ENCODE measurements at regions not wholly inside any gene's neighbourhood (a gene's known extent, or its start where the extent isn't known, plus 50 kb on each side); places are given as distances from the start of the nearest gene placed in this dataset.

DNA sequence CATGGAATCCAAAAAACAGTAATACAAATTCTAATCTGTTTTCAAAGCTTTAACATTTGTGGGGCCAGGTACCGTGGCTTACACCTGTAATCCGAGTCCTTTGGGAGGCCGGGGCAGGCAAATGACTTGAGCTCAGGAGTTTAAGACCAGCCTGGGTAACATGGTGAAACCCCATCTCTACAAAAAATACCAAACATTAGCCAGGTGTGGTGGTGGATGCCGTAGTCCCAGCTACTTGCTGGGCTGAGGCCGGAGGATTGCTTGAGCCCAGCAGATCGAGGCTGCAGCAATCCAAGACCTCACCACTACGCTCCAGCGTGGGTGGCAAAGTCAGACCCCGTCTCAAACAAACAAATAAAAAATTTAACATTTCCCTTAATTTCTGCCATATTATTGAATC, 74.3 kb upstream of the SALL3 start:
- no peak for DNase-seq

DNA sequence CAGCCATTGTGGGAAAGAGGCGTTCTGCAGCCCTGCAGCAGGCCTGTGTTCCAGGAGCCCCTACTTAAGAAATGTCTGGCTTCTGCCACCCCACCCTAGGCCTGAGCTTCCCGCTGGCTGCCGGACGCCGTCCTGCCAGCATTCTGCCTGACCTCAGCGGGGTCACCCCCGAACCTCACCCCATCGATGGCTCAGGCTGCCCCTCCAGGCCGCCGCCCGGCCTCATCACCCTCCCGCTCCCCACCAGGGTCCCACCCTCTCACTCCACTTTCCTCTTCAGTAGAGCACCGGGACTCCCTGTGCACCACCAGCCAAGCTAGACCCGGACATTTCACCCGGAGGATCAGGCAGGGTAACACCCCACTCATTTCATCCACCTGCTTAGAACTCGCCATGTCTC, 73.6 kb upstream of the SALL3 start:
- no peak for DNase-seq

DNA sequence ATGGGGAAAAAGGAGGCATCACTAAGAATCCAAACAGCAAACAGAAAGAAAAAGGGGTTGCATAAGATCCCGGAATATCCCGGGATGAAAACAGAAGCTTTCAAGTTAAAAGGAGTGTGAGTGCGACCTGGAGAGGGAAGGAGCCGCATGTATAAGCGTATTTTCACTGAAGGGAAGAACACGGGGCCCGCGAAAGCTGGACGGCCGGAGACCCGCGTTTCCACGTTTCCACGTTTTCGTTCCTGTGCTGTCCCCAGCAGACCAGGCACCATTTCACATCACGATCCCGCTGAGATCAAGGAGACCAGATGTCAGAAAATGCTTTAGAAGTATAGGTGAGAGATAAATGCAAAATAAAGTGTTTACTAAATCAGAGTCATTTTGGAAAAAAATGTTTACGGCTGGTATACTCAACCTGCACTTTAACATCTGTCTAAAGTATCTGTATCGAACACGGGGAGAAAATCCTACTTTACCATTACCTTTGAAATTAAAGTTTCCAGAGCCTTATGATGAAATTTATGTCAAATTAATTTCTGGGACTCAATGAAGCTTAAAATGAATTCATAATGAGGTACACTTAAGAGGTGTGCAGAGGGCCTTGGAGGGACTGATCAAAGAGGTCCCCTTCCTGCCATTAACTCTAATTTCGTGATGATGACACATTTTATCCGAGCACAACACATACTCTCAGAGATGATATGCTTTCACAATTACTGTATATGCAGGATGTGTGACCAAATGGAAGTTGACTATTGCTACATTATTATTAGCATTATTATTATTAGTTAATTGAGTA, 71.0 kb upstream of the SALL3 start:
- no peak for DNase-seq

DNA sequence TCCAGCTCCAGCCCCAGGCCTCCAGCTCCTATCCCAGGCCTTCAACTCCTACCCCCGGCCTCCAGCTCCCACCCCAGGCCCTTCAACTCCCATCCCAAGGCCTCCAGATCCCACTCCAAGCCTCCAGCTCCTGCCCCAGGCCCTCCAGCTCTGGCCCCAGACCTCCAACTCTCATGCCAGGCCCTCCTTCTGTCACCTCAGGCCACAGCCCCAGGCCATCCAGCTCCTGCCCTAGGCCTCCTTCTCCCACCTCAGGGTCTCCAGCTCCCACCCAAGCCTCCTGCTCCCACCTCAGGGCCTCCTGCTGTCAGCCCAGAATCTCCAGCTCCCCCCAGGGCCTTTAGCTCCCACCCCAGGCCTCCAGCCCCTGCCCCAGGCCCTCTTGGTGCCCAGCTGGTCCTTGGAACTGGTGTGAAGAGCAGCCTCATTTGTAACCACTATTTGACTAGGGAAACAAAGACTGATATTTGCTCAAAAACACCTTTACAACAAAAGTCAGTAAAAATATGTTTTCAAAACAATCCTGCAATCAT, 67.8 kb upstream of the SALL3 start:
- no peak for DNase-seq

DNA sequence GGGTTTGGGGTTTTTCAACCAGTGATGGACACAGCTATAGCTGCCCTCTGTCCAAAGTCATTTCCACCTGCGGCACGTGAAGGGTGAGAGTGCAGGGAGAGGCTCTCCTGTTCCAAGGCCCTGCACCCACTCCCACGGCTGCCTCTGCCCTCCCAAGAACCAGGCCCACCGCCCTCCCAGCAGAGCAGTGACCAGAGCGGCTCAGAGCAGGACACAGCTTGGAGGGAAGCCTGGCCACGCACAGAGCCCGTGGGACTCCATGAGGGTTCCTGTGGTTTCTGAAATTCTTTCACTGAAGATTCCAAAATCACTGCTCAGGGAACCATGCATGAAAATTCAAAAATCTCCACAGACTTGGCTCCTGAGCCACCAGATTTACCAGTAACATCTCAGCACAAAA, 67.3 kb upstream of the SALL3 start:
- no peak for DNase-seq

DNA sequence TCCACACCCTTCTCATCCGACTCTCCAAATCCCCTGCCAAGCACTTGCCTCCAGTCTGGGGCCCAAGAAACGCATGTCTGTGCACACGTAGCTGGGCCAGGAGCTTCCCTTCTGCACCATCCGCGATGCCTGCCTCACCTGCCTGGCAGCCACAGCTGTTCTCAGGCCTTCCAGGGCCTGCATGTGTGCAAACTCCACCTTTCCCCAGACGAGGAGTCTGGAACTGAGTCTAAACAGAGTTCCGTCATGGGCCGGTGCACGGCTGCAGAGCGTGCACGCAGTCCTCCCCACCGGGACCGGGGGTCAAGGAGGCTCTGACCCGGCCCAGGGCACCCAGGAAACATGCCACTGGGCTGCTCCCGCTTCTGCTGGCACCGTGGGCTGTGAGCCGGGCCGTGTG, 66.8 kb upstream of the SALL3 start:
- no peak for DNase-seq

DNA sequence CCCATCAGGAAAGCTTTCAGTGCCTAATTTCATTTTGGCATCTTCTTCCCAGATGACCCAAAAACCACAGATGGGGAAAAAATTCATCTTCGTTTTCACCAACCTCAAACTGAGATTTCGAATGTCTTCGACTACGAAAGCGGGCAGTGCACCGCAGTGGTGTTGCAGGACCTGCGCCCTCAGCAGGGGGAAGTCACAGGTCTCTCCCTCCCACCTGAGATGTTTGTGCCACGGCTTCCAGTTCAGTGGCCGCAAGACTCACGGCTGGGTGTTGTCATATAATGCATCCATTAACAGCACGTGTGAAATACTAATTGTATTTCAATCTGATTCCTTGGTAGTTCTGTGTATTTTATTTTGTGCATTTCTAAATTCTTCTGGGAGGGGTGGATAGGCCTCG, 66.2 kb upstream of the SALL3 start:
- DNase-seq = no peak

DNA sequence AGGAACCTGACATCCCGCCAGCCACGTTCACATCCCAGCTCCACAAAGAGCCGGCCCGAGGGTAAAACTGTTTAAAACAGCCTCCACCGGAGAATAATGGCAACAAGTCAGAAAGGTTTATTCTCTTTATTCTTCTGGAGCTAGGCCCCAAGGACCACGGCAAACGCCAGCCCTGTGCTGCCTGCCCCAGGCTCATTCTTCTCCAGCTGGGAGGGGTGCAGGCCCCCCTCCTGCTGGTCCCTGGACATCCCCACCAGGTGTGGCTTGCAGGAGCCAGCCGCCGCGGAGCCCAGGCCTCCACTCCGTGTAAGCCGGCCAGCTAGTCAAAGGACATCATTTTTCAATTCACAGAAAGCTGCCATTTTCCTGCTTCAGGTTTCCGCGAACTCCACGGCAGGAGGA, 65.8 kb upstream of the SALL3 start:
- DNase-seq = no peak

DNA sequence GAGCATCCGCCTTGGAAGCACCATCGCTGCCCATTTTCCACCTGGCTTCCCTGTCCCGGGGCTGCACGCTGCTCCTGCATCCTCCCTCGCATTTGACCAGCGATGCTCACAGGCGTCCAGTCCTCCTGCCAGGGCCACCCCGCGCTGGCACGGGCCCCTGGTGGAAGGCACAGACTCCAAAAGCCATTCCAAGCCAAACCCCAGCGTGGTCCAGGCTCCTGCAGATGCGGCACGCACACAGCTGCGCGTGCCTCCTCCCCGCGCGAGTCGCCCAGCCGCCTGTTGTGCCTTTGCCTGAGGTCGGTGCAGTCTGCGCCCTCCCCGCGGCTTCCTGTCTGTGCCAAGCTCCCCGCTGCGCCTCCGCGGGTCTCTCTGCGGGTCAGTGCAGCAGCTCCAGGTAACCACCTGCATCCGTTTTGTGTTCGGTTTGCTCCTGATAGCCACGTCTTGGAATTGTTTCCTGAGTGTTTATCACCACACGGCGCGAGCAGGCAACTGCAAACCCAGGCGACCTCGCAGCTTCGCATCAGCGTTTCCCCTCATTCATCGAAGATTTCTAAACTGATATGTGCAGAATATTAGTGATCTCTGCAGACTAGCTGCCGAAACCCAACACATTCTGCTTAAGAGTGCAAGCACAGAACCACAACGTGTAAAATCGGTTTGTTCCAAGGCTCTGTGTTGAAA, 65.2 kb upstream of the SALL3 start:
- DNase-seq = no peak

DNA sequence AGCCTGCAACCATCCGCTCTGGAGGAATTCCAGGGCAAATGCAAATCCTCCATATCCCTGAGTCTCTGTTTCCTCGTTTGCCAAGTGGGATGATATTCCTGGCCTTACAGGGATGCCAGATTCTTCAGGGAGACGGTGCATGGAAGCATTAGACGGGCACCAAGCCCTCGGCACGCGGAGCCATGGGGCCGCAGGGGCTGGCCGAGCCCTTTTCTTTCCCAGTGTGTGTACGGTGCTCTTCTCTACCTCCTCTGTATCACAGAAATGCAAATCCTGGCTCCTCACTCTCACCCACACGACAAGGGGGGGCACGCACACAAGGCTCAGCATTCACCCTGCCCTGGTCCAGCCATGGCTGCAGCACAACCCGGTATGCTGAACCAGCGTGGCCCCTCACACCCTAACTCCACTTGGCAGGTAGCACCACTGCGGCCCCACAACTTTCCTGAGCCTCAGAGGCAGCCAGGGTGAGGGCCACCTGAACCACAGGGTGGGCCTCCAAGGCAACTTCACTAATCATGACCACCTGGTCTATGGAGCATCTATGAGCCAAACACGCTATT, 64.1 kb upstream of the SALL3 start:
- DNase-seq = no peak

DNA sequence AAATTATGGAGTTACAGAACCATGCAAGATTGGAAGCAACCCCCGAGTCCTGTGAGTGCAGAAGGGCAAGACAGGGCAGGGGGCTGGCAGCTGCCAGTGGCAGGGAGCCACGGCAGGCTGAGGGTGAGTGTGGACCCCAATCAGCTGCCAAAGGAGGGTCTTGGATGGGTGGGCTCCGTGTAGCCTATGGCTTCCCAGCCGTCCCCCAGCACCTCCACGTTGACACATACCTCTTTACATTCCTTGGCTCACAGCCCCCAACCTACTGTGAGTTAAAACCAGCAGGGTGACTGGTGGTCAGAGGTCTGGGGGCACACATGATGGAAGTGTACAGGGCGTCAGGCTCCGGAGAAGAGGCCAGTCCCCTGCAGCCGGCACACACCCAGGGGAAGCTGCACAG, 60.9 kb upstream of the SALL3 start:
- no peak for DNase-seq

DNA sequence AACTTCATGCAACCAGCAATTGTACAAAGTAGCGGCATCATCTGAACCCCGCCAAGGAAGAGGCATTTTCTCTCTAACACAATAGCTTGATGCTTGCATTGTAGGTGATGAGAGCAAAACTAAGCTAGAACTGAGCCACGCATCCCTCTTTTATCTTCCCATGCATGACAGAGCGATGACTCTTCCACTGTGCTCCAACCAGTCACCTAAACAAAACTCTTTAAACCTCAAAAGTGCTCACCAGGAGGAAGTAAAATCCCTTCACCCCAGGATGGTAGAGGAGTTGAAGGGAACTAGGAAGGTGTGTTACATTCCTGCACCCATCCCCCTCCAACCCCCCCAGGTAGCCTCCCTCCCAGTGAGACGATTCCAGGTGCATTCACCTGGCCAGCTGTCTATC, 59.7 kb upstream of the SALL3 start:
- DNase-seq = no peak

DNA sequence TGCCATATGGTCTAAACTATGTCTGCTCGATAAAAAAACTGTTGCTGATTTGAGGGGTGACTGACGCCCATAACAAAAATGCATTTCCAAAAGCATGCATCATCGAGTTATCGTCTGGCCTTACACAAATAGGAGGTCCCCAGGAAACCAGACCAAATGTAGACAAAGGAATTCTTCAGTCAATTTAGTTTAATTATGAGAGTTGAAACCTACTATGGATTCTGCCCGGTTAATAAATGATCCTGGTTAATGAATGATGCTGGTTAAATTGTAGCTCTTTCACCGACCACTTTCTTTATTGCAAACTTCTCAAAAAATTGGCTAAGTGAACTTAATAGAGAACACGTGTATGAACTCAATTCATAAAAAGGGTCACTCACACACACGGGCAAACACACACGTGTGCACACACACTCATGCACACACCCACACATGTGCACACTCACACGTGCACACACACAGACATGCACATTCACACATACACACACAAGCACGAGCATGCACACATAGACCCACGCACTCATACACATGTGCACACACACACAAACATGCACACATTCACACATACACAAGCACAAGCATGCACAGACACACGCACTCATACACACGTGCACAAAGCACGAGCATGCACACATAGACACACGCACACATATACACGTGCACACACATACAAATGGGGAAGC, 59.0 kb upstream of the SALL3 start:
- no peak for DNase-seq

DNA sequence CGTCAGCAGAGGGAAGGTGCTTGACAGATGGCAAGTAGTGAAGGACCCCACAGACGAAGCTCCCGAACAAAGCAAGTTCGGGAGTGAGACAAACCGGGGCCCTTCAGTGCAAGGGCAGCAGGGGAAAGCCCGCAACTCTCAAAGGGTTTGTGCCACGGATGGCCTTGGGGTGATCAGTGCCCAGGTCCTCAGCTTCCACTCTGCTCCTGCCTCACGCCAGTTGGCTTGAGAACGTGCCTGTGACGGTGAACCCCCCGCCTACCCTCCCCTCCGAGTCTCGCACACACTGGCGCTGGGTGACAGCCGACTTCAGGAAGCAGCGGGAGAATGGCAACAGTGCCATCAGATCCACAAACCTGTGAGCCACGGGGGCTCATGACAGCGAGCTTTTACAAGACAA, 56.8 kb upstream of the SALL3 start:
- DNase-seq = no peak

DNA sequence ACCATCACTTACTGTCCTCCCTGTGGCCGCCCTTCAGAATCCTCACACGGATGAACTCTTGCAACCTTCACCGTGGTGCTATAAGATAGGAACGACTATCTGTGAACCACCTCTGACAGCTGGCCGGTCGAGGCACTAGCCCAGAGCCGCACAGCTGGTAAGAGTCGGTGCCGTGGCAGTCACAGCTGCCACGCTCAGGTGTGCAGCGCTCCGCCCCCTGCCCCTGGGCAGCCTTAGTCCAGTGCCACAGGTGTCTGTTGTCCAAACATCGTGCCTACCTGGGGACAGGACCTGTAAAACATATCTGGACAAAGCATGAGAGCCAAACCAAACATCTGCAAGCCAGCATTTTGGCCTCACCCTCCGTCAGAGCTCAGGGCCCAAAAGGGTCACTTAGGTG, 55.3 kb upstream of the SALL3 start:
- DNase-seq = no peak

DNA sequence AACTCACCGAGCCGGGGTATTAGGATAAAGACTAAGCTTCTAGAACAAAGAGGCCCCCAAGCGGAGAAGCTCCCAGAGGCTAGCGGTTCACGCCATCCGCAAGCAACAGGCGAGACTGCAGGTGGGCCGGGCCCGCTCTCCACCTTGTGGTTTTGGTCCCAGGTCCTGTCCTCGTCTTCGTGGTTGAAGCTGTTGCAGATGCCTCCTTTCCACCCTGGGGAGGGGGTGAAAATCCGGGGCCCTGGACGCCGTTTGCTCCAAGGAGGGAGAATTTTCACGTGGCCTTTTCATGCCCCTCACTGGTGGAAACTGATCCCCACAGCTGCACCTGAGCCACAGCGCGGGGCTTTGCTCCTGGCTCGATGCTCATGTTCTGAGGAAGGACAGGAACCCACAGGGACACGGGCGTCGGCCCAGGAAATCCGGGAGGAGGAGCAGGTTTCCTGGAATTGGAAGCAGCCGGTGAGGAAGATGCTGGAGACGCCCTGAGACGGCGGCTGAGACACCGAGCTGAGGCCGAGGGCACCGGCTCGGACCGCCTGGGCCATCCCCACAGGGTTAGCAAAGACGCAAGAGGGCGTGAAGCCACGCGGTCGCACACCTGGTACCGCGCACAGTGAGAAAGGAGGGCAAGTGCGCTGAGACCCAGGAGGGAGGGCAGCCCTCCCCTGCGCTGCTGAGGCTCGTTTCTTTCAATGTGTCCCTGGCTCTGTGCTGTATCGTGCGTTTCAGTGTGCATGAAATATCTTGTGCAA, 54.7 kb upstream of the SALL3 start:
- no peak for DNase-seq

DNA sequence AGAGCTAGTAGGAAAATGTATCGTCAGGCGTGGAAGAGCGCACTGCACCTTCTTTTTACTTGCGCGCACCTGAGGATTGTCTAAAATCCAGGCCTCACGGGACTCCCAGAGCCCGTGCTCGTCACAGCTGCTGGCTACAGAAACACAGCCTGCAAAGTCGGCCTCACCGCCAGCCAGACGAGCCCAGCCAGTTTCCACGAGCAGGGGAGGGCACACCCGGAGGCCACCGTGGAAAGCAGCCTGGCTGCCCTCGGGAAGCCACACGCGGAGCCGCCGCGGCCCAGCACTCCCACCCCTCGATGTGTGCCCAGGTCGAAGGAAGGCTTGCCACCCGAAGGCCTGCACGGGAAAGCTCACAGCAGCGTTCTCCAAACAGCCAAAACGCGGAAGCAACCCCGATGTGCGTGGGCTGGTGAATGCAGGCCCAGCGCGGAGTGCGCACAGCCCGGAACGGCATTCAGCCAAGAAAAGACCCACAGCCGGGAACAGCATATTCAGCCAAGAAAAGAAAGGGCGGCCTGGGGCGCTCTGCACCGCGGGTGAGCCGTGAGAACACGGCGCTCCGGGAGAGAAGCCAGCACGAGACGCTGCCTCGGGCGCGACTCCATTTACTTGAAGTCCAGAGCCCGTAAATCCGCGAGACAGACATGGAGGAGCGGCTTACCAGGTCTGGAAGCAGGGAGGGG, 53.9 kb upstream of the SALL3 start:
- DNase-seq = no peak

DNA sequence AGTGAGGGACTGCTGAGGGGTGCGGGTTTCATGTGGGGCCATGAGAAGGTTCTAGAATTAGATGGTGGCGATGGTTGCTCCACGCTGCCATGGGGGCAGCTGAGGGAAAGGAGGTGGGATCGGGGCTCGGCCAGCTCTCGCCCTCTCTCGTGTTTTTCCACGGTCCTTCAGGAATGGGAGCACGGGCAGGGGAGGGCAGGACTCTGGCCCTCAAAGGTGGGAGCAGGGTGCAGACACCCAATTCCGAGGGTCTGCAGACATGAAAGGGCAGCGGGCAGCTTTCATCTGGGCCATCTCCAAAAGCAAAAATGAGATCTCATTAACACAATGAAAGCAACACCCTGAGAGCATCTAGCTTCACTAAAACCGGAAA, 53.4 kb upstream of the SALL3 start:
- DNase-seq = no peak

DNA sequence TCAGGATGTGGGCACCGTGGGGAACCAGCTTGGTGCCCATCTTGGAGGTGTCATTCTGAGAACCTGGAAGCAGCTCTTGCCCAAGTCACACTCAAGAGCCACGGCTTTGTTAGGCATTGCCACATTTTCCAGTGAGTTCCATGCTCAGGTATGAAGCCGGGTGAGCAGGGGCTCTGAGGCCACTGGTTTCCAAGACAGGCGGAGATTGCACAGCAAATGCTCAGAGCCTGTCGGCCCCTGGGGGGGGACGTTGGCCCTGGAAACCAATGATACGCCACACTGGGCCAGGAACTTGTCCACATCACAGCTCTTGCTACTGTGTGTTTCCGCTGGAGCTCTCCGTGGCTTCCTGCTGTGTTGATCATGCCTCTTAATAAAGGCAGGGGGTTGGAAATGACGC, 52.5 kb upstream of the SALL3 start:
- no peak for DNase-seq

DNA sequence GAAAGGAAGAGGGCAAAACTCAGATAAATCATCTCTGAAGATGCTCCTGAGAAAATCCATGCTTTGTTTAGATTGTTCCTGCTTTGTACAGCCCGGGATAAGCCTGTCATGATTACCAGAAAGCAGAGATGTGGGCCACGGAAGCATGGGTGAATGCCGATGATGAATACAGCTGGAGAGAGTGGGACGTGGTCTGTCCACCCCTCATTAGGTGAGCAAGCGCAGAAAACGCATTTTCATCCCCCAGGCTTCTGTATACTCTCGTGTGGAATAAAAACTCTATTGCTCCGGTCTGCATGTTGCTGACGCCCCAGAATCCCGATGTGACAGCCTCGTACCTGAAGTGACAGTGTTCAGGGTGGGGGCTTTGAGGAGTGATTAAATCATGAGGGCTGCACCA, 52.0 kb upstream of the SALL3 start:
- DNase-seq = no peak

DNA sequence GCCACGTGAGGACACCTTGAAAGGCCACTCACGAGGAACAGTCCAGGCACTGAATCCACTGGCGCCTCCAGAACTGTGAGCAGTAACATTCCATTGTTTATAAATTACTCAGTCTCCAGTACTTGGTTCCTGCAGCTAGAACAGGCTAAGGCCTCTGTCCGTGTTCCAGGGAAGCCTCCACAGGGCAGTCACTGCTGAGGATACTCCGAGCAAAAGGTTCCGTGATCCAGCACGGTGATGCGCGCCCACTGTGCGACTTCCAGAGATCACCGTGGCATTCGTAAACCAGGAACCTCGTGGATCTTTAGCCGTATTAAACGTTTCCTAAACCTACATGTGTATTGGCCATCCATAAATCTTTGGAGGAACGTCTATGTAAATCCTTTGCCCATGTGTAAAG, 51.5 kb upstream of the SALL3 start:
- DNase-seq = no peak

DNA sequence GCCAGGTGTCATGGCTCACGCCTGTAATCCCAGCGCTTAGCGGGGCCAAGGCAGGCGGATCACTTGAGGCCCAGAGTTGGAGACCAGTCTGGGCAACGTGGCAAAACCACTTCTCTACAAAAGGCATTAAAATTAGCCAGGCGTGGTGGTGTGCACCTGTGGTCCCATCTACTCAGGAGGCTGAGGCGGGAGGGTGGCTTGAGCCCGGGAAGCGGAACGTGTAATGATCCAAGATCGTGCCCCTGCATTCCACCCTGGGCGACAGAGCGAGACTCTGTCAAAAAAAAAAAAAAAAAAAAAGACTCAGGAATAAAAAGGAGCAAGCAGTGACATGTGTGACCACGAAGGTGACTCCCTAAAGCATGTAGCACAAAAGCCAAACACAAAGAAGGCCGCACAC, 50.1 kb upstream of the SALL3 start:
- no peak for DNase-seq

Data from tongue (tissue), 1 donor.